HG02678 (cell line): ENCODE measurements at regions not wholly inside any gene's neighbourhood (a gene's known extent, or its start where the extent isn't known, plus 50 kb on each side); places are given as distances from the start of the nearest gene placed in this dataset.

Experiments
- ATAC-seq: cut with Tn5 transposase; IDR thresholded peaks from one replicate; pipeline ENCODE4 v1.9.1; 2021; ENCODE audit warnings: mild to moderate bottlenecking, moderate library complexity; ENCODE audit not compliant: unreplicated experiment

GRCh38 chr5:2610986-2611385, 140.5 kb downstream of the IRX2 start:
- no peak for ATAC-seq

GRCh38 chr5:2608391-2608790, 143.1 kb downstream of the IRX2 start:
- ATAC-seq: no peak

GRCh38 chr5:2607598-2607997, 143.9 kb downstream of the IRX2 start:
- ATAC-seq: no peak

GRCh38 chr5:2603272-2603575, 148.3 kb downstream of the IRX2 start:
- no peak for ATAC-seq

- ATAC-seq: no peak
Observed at GRCh38 chr5:2602451-2603271, 148.8 kb downstream of the IRX2 start.

- ATAC-seq: no peak
Observed at GRCh38 chr5:2598503-2598902, 153.0 kb downstream of the IRX2 start.

GRCh38 chr5:2594701-2595100, 156.8 kb downstream of the IRX2 start:
- ATAC-seq: no peak

- ATAC-seq: no peak
Observed at GRCh38 chr5:2592766-2593165, 158.7 kb downstream of the IRX2 start.

GRCh38 chr5:2591777-2592453, 159.6 kb downstream of the IRX2 start:
- ATAC-seq: no peak

GRCh38 chr5:2588850-2589501, 162.5 kb downstream of the IRX2 start:
- no peak for ATAC-seq

GRCh38 chr5:2587189-2588031, 164.1 kb downstream of the IRX2 start:
- no peak for ATAC-seq

GRCh38 chr5:2586016-2586715, 165.3 kb downstream of the IRX2 start:
- no peak for ATAC-seq

GRCh38 chr5:2584579-2585269, 166.8 kb downstream of the IRX2 start:
- ATAC-seq: no peak

GRCh38 chr5:2582507-2582906, 169.0 kb downstream of the IRX2 start:
- no peak for ATAC-seq

GRCh38 chr5:2582106-2582505, 169.4 kb downstream of the IRX2 start:
- ATAC-seq: no peak

GRCh38 chr5:2581418-2581817, 170.1 kb downstream of the IRX2 start:
- ATAC-seq: no peak

GRCh38 chr5:2579126-2579525, 172.4 kb downstream of the IRX2 start:
- no peak for ATAC-seq

- ATAC-seq: no peak
Observed at GRCh38 chr5:2577312-2578036, 174.0 kb downstream of the IRX2 start.

- no peak for ATAC-seq
Observed at GRCh38 chr5:2576823-2577222, 174.7 kb downstream of the IRX2 start.
